Adrenal gland (tissue), 5 donors: ENCODE measurements at regions not wholly inside any gene's neighbourhood (a gene's known extent, or its start where the extent isn't known, plus 50 kb on each side); places are given as distances from the start of the nearest gene placed in this dataset.

Experiments
- POLR2A ChIP-seq, 2 donors: fragments of 450-650 bp; IDR thresholded peaks; one replicate each; pipeline ENCODE4 v1.6.1; 2017; ENCODE audit warnings: antibody characterized with exemption in 2 of 2, mild to moderate bottlenecking in 2 of 2, moderate library complexity in 1 of 2
- TF ChIP-seq, protein P1 (sequence below), 6 experiments: fragments of 450-650 bp in 4 of 6; fragments of 200-600 bp in 2 of 6; sonication (generic) in 1 of 6; IDR thresholded peaks; 1 replicate in 5 of 6; 2 replicates in 1 of 6; pipeline versions ENCODE4 v1.5.1 to v1.8.0; 2016 to 2021; ENCODE audit warnings: antibody characterized with exemption in 6 of 6, mild to moderate bottlenecking in 2 of 6, moderate library complexity in 1 of 6
- donor health status: DM: no; HTN: no; CAD: no.

- TF ChIP-seq, protein P1, sequence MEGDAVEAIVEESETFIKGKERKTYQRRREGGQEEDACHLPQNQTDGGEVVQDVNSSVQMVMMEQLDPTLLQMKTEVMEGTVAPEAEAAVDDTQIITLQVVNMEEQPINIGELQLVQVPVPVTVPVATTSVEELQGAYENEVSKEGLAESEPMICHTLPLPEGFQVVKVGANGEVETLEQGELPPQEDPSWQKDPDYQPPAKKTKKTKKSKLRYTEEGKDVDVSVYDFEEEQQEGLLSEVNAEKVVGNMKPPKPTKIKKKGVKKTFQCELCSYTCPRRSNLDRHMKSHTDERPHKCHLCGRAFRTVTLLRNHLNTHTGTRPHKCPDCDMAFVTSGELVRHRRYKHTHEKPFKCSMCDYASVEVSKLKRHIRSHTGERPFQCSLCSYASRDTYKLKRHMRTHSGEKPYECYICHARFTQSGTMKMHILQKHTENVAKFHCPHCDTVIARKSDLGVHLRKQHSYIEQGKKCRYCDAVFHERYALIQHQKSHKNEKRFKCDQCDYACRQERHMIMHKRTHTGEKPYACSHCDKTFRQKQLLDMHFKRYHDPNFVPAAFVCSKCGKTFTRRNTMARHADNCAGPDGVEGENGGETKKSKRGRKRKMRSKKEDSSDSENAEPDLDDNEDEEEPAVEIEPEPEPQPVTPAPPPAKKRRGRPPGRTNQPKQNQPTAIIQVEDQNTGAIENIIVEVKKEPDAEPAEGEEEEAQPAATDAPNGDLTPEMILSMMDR (IDR thresholded peaks at IDR 0.05) = no peak
- no peak for TF ChIP-seq POLR2A (IDR thresholded peaks at IDR 0.05)
Measured at GRCh38 chr4:28555866-28556265, 1695.2 kb downstream of the STIM2 start.
